Pancreas (tissue), 10 donors: ENCODE measurements at regions not wholly inside any gene's neighbourhood (a gene's known extent, or its start where the extent isn't known, plus 50 kb on each side); places are given as distances from the start of the nearest gene placed in this dataset.
"Not testable (repeated sequence)": the region's sequence is repeated elsewhere in the genome, so short reads cannot be mapped to it uniquely, and the experiment has no call there.

ENCODE experiments used
- ATAC-seq, 4 donors: fragments of 200-7000 bp; cut with Tn5 transposase; one replicate each; pipeline versions ENCODE4 v1.8.0 to v1.9.1; 2020; ENCODE audit warnings: mild to moderate bottlenecking in 4 of 4, moderate library complexity in 4 of 4
- DNase-seq, 6 donors: peaks; one replicate each; pipeline ENCODE4 v3.0.0-alpha.2; 2020
- FAIRE-seq: peaks from 2 replicates; lab custom pipeline; 2012; peaks lifted over from hg19 to GRCh38; lab: Jason Lieb, UNC
- H3K27ac ChIP-seq, 4 donors: fragments of 200-600 bp; sonication (generic); 1 replicate in 3 of 4; 2 replicates in 1 of 4; pipeline versions ENCODE4 v1.5.0 to v1.8.0; 2020
- H3K27me3 ChIP-seq, 4 donors: fragments of 200-600 bp; one replicate each; pipeline ENCODE4 v1.8.0; 2021
- H3K36me3 ChIP-seq, 3 donors: fragments of 200-600 bp; sonication (generic) in 1 of 3; one replicate each; pipeline versions ENCODE4 v1.5.0 to v1.8.0; 2020 to 2021
- H3K4me1 ChIP-seq, 3 donors: fragments of 200-600 bp; one replicate each; pipeline ENCODE4 v1.8.0; 2021
- H3K4me3 ChIP-seq, 4 donors: fragments of 200-600 bp; sonication (generic) in 2 of 4; one replicate each; pipeline versions ENCODE4 v1.5.0 to v1.8.0; 2020 to 2021
- H3K9me3 ChIP-seq, 4 donors: fragments of 200-600 bp; one replicate each; pipeline ENCODE4 v1.8.0; 2021
- WGBS, 2 donors: extraction: QIAGEN DNeasy Blood & Tissue Kit; methylation state at CpG; one replicate each; pipeline ENCODE4 v1.1.7; 2013; 5-methylcytosine and 5-hydroxymethylcytosine counted together
- intact Hi-C, 3 donors: fragments of 100-400 bp; cut with DNase I; formaldehyde crosslinking; loops; one replicate each; pipeline versions ENCODE4 v1.11.1 to v1.14.2; 2022
- TF ChIP-seq, protein P1 (sequence below), 4 donors: fragments of 200-600 bp; sonication (generic) in 3 of 4; IDR thresholded peaks; one replicate each; pipeline versions ENCODE4 v1.5.0 to v1.8.0; 2021; ENCODE audit warnings: antibody characterized with exemption in 4 of 4
- donor health status: healthy with polysubstance abuse.
- donor health status: DM: no; HTN: no; CAD: no; lungs with moderate emphysema.
- donor health status: DM: no; HTN: no; CAD: no.
- donor health status: control.
- donor health status: control.
- donor health status: Bipolar disorder and iron deficiency.
- donor health status: DM: yes; HTN: yes; CAD: no.
- donor health status: DM: no; HTN: no; CAD: no.
- donor health status: DM: no; HTN: no; CAD: no.
- donor health status: DM: yes; HTN: yes; CAD: no.

GRCh38 chr1:213533125-213533524 is 454.6 kb upstream of the PROX1 start:
- ATAC-seq = no peak
- TF ChIP-seq, protein P1, sequence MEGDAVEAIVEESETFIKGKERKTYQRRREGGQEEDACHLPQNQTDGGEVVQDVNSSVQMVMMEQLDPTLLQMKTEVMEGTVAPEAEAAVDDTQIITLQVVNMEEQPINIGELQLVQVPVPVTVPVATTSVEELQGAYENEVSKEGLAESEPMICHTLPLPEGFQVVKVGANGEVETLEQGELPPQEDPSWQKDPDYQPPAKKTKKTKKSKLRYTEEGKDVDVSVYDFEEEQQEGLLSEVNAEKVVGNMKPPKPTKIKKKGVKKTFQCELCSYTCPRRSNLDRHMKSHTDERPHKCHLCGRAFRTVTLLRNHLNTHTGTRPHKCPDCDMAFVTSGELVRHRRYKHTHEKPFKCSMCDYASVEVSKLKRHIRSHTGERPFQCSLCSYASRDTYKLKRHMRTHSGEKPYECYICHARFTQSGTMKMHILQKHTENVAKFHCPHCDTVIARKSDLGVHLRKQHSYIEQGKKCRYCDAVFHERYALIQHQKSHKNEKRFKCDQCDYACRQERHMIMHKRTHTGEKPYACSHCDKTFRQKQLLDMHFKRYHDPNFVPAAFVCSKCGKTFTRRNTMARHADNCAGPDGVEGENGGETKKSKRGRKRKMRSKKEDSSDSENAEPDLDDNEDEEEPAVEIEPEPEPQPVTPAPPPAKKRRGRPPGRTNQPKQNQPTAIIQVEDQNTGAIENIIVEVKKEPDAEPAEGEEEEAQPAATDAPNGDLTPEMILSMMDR (IDR thresholded peaks at IDR 0.05) = no peak
- peaks cover 0 to 7% (median 6%) of the 10 kb centered on the region in 3 donors for H3K4me1 ChIP-seq
- no peaks in the 10 kb centered on the region for H3K9me3 ChIP-seq
- no peak overlapping the region for H3K4me3 ChIP-seq
- no peaks in the 10 kb centered on the region for H3K36me3 ChIP-seq
- FAIRE-seq = no peak
- intact Hi-C loops = no loop called here
- no peaks in the 10 kb centered on the region for H3K27me3 ChIP-seq
- WGBS, 2 donors = 90 to 94% methylated on average over 2 of the region's 2 CpGs
- no peak overlapping the region for H3K27ac ChIP-seq
- DNase-seq = no peak

GRCh38 chr1:213535679-213536078 is 452.1 kb upstream of the PROX1 start:
- no peaks in the 10 kb centered on the region for H3K9me3 ChIP-seq
- no peak overlapping the region for H3K4me3 ChIP-seq
- H3K27ac ChIP-seq = no peak overlapping the region
- DNase-seq (no peak), FAIRE-seq (no peak), ATAC-seq (no peak)
- WGBS, 2 donors = 93 to 94% methylated on average over 6 of the region's 6 CpGs
- no peaks in the 10 kb centered on the region for H3K27me3 ChIP-seq
- H3K4me1 ChIP-seq = peaks cover 0 to 7% (median 6%) of the 10 kb centered on the region in 3 donors
- no peaks in the 10 kb centered on the region for H3K36me3 ChIP-seq
- TF ChIP-seq, protein P1 (IDR thresholded peaks at IDR 0.05) = no peak
- intact Hi-C loops = no loop called here

- intact Hi-C loops = no loop called here
- Histone ChIP-seq H3K27me3 (no peaks in the 10 kb centered on the region), H3K9me3 (no peaks in the 10 kb centered on the region), H3K36me3 (no peaks in the 10 kb centered on the region), H3K4me3 (no peak overlapping the region), H3K27ac (no peak overlapping the region), H3K4me1 (no peaks in the 10 kb centered on the region)
- 74 to 85% methylated on average over 3 of the region's 3 CpGs for WGBS, 2 donors
- TF ChIP-seq, protein P1 (IDR thresholded peaks at IDR 0.05) = no peak
- DNase-seq (no peak), ATAC-seq (no peak), FAIRE-seq (no peak)
Measured at GRCh38 chr1:213538251-213538650, 449.5 kb upstream of the PROX1 start.

- ATAC-seq = no peak
Measured at GRCh38 chr1:213539464-213539863, 448.3 kb upstream of the PROX1 start.

DNA sequence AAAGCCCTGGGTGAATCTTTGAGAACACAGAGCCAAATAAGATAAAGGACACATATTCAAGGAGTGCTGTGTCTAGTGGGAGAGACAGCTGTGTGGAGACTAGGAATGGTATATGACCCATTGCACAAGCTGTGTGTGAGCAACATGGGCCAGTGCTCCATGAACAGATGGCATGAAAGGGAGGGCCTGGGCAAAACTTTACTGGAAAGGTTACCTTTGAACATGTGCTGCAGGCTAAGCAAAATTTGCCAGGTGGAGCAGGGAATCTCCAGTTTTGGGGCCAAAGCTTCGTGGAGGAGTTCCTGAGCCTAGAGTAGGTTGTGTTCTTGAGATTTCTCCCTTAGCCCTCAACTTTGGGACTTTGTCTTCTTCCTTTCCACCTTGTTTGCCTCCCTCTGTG is 446.1 kb upstream of the PROX1 start:
- ATAC-seq = no peak
- H3K36me3 ChIP-seq = no peaks in the 10 kb centered on the region
- no peaks in the 10 kb centered on the region for H3K27me3 ChIP-seq
- DNase-seq = no peak
- no peak for FAIRE-seq
- H3K27ac ChIP-seq = no peak overlapping the region
- H3K4me1 ChIP-seq = no peaks in the 10 kb centered on the region
- no peak overlapping the region for H3K4me3 ChIP-seq
- intact Hi-C loops = no loop called here
- H3K9me3 ChIP-seq = no peaks in the 10 kb centered on the region
- TF ChIP-seq, protein P1 (IDR thresholded peaks at IDR 0.05) = no peak
- 0 to 68% methylated on average over 1 of the region's 1 CpG for WGBS, 2 donors

More at GRCh38 chr1:213539464-213539863, 448.3 kb upstream of the PROX1 start:
- DNase-seq = no peak
- H3K4me1 ChIP-seq = no peaks in the 10 kb centered on the region
- H3K27me3 ChIP-seq = no peaks in the 10 kb centered on the region
- 53 to 57% methylated on average over 4 of the region's 4 CpGs for WGBS, 2 donors
- TF ChIP-seq, protein P1 (IDR thresholded peaks at IDR 0.05) = no peak
- H3K27ac ChIP-seq = no peak overlapping the region
- no peak overlapping the region for H3K4me3 ChIP-seq
- no peaks in the 10 kb centered on the region for H3K9me3 ChIP-seq
- FAIRE-seq = no peak
- H3K36me3 ChIP-seq = no peaks in the 10 kb centered on the region
- intact Hi-C loops = no loop called here

DNA sequence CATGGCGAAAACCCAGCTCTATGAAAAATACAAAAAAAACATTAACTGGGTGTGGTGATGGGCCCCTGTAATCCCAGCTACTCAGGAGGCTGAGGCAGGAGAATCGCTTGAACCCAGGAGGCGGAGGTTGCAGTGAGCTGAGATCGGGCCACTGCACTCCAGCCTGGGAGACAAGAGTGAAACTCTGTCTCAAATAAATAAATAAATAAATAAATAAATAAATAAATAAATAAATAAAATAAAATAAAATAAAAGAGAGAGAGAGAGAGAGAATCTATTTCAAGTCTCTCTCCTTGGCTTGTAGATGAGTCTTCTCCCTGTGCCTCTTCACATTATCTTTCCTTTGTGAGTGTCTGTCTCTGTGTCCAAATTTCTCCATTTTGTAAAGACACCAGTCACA is 442.6 kb upstream of the PROX1 start:
- H3K9me3 ChIP-seq, H3K36me3 ChIP-seq, H3K27me3 ChIP-seq, ATAC-seq, DNase-seq, H3K27ac ChIP-seq, H3K4me1 ChIP-seq, intact Hi-C loops, FAIRE-seq, H3K4me3 ChIP-seq: not testable (repeated sequence)
- 94 to 96% methylated on average over 4 of the region's 4 CpGs for WGBS, 2 donors
